Epithelial cell of prostate (primary cell): ENCODE measurements at regions not wholly inside any gene's neighbourhood (a gene's known extent, or its start where the extent isn't known, plus 50 kb on each side); places are given as distances from the start of the nearest gene placed in this dataset.

Experiments used
- DNase-seq: peaks from one replicate; pipeline ENCODE4 v3.0.0-alpha.2; 2011; ENCODE audit warnings: low read depth, low spot score
- H3K27ac ChIP-seq: fragments of 450-650 bp; 2 replicates; pipeline ENCODE4 v1.5.1; 2017; ENCODE audit warnings: mild to moderate bottlenecking

DNA sequence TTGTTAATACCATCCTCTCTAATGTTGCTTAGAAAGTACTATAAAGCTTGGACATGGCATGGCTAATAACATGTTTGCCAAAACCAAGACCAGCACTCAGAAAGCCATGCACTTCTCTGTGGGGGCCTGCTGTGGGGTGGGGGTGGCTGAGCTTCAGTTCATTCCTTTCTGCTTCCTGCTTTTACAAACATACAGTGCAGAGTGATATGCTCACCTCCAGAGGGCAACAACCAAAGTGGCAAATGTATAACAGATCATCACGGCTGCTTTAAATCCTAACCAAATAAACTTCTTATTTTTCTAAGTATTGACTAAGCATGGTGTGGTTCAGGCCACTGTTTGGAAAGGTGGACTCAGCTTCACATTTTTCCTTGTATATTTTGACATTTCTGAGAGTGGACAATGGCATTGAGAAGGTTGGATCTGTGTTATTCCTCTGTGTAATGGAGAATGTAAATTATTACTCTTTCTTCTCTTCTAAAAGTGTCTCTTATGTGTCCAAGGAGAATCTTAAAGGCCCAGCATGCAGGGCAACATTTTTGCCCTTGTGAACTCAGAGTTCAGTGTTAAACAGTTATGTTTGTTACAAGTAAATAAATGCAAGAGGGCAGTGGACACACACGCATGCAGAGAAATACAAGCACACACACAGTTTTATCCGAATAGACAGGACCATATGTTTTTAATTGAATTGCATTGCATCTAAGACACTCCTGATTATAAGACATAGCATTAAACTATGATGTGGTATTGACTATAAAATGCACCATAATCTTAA lies 186.1 kb downstream of the HERPUD2 start:
- DNase-seq, result no peak
- no peak overlapping the region for H3K27ac ChIP-seq

DNA sequence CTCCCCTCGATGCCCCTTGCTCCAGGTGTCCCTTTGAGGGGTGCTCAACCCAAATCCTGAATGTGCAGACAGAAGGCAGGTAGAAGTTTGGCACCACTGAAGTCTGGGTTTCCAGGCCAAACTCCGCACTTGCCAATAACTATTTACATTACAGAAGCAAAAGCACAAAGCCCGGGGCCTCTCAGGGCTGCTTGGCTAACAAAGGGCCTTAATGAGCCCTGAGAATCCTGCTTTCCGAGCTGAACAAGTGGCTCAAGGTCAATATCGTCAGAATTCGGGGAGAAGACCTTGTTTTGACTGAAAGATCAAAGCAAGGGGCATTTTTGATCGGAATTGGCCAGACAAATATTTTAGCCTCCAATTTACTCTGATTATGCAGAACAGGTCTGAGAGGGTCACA lies 189.9 kb downstream of the HERPUD2 start:
- H3K27ac ChIP-seq, result no peak overlapping the region
- no peak for DNase-seq

DNA sequence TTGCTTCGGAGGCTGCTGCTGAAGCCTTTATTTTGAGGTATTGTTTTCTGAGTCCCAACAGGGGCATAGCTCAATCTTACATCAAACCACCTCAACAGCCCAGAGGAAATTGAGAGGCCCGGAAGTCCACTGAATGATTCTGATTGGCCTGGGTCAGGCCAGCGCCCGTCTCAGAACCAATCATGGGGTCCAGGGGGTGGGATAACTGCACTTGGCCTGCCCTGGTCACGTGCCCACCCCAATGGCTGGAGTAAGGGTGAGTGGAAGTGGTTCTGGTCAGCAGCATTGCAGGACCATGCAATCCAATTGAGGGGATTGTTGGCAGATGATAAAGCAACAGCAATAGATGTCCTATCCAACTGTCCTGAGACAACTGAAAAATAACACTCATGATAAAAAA lies 190.6 kb downstream of the HERPUD2 start:
- no peak for DNase-seq
- no peak overlapping the region for H3K27ac ChIP-seq

GRCh38 chr7:35501681-35502080 lies 193.3 kb downstream of the HERPUD2 start:
- no peak for DNase-seq
- no peak overlapping the region for H3K27ac ChIP-seq

- DNase-seq, result no peak
- H3K27ac ChIP-seq, result no peak overlapping the region
Observed at GRCh38 chr7:35499226-35499625, 195.7 kb downstream of the HERPUD2 start.

DNA sequence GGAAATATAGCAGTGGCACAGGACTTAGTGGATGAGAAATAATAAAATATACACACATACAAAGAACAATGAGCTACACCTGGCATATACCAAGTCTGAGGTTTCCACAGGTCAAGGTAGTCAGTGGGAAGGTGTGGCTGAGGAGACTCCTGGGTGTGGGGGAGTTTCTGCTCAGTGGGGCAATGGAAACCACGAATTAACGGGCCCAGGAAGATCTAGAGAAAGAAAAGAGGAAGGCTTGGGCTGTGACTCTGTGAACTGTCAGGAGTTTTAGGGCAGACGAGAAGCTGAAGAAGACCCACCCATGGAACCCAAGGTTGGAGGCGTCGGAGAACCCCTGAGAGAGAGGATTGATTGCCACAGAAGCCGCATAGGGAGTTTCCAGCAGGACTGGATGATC lies 196.5 kb downstream of the HERPUD2 start:
- no peak for DNase-seq

GRCh38 chr7:35495844-35496243 lies 199.1 kb downstream of the HERPUD2 start:
- DNase-seq, result no peak
- no peak overlapping the region for H3K27ac ChIP-seq

More for the DNA sequence above, 196.5 kb downstream of the HERPUD2 start:
- H3K27ac ChIP-seq, result no peak overlapping the region

DNA sequence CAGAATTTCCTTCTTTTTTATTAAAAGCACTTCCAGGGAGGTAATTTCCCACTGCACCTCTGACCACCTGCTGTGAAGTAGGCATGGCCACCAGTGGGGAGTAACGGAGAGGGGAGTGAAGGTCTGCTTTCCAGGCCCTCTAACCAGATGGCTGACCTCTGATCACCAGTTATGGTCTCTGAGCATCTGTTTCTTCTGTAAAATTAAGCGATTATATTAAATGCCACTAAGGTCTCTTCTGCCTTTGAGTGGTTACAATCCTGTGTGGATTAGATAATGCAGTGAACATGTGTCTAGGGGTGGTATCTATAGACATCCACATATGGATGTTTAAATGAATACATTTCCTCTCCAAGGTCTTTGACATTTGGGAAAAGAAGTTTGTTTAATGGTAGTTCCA lies 199.6 kb downstream of the HERPUD2 start:
- no peak for DNase-seq
- H3K27ac ChIP-seq, result no peak overlapping the region

GRCh38 chr7:35494407-35494806 lies 200.5 kb downstream of the HERPUD2 start:
- H3K27ac ChIP-seq, result no peak overlapping the region
- no peak for DNase-seq

- no peak overlapping the region for H3K27ac ChIP-seq
Observed at GRCh38 chr7:35492451-35493175, 202.3 kb downstream of the HERPUD2 start.

GRCh38 chr7:35491233-35491632 lies 203.7 kb downstream of the HERPUD2 start:
- no peak for DNase-seq
- no peak overlapping the region for H3K27ac ChIP-seq

More at GRCh38 chr7:35492451-35493175, 202.3 kb downstream of the HERPUD2 start:
- DNase-seq, result no peak

GRCh38 chr7:35487841-35488240 lies 207.1 kb downstream of the HERPUD2 start:
- DNase-seq, result no peak
- no peak overlapping the region for H3K27ac ChIP-seq

DNA sequence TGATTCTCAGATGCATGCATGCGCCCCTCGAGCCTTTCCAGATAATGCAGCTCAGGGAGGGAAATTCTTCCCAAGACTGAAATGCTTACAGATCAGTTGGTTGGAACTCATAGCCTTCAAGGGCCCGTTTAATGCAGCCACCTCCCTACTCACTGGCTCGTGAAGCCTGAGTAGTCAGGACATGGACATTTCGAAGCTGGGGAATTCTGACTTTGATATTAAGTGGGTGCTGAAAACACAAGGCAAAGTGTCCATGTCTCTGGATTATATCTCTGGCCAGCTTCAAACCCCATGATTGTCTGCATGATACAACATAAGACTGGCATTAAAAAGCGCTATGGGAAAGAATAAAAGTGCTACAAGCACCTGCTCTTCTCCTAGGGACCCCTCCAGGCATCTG lies 207.5 kb downstream of the HERPUD2 start:
- DNase-seq, result no peak
- no peak overlapping the region for H3K27ac ChIP-seq

- DNase-seq, result no peak
- H3K27ac ChIP-seq, result no peak overlapping the region
Observed at GRCh38 chr7:35485436-35485835, 209.5 kb downstream of the HERPUD2 start.

GRCh38 chr7:35483568-35483967 lies 211.4 kb downstream of the HERPUD2 start:
- no peak for DNase-seq
- H3K27ac ChIP-seq, result no peak overlapping the region

DNA sequence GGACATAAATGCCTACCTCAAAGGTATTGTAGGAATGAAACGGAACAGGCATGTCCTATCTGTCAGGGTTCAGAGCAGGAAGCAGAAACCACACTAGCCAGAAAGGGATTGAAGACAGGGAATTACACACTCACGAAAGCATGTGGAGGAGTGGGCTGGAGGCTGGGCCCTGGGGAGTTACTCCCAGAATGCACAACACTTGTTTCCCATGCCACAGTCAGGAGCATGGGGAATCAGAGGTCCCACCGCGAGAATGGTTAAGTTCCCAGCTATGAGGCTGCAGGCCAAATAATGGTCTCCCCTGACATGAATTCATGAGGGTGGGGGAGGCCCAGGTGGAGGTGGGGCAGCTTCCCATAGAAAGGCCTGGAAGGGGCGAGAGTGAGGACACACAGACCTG lies 212.7 kb downstream of the HERPUD2 start:
- no peak for DNase-seq

DNA sequence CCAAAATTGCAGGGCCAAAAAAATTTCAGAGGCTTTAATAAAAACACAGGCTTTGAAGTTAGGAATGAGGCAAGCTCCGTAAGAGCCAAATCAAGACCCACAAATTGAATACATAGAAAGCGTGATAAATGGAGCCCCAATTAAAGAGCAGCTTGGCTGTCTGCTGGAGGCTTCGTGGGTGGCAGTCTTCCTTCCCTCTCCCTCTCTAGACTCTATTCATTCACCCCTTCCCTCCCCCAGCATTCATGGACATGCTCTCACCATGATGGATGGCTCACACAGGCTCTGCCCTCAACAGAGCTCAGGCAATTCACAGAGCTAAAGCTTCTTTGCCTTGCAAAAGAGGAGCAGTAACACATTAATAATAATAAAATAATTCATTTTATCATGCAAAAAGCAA lies 214.1 kb downstream of the HERPUD2 start:
- DNase-seq, result no peak
- no peak overlapping the region for H3K27ac ChIP-seq

More for the DNA sequence above, 212.7 kb downstream of the HERPUD2 start:
- no peak overlapping the region for H3K27ac ChIP-seq

DNA sequence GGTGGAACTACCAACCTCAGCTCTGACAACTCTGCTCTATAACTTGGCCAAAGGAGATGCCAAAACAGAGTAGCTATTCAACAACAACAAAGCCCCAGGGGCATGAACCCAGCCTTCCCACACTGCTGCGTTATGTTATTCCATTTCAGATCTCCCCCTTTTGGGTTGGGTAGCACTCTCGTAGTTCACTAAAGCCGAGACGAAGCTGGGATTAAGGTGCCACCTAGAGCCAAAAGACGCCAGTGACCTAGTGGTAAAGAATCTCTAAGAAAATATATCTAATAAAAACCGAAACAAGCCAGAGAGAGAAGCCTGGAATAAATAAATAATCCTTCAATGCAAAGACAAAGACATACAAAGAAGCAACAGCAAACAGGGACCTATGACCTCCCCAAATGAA lies 217.3 kb downstream of the HERPUD2 start:
- no peak for DNase-seq

GRCh38 chr7:35474100-35474499 lies 220.2 kb upstream of the TBX20 start:
- no peak for DNase-seq
- H3K27ac ChIP-seq, result no peak overlapping the region

More for the DNA sequence above, 217.3 kb downstream of the HERPUD2 start:
- no peak overlapping the region for H3K27ac ChIP-seq

GRCh38 chr7:35468606-35469005 lies 214.7 kb upstream of the TBX20 start:
- no peak overlapping the region for H3K27ac ChIP-seq
- DNase-seq, result no peak

- H3K27ac ChIP-seq, result no peak overlapping the region
- DNase-seq, result no peak
Observed at GRCh38 chr7:35467456-35467978, 213.6 kb upstream of the TBX20 start.
